Neural cell (in vitro differentiated cells): ENCODE measurements at regions not wholly inside any gene's neighbourhood (a gene's known extent, or its start where the extent isn't known, plus 50 kb on each side); places are given as distances from the start of the nearest gene placed in this dataset.

Source experiments
- H2AFZ ChIP-seq: fragments of 200-600, 300-800 bp; sonication (generic), shearing (Covaris generic); 2 replicates; pipeline ENCODE4 v1.6.0; 2014; ENCODE audit warnings: low read depth, mild to moderate bottlenecking, antibody characterized with exemption, low read length, moderate library complexity
- H3F3A ChIP-seq: fragments of 200-600 bp; shearing (Covaris generic); 2 replicates; pipeline ENCODE4 v1.6.1; 2016; ENCODE audit warnings: mild to moderate bottlenecking, moderate library complexity, mixed read lengths, antibody characterized with exemption, low read length; ENCODE audit not compliant: insufficient read depth, poor library complexity, severe bottlenecking
- H3K27ac ChIP-seq: fragments of 200-600, 300-800 bp; sonication (generic), shearing (Covaris generic); 2 replicates; pipeline ENCODE4 v1.5.1; 2014; ENCODE audit warnings: mild to moderate bottlenecking, low read length, moderate library complexity
- H3K27me3 ChIP-seq: fragments of 300-800, 200-600 bp; sonication (generic), shearing (Covaris generic); 2 replicates; pipeline ENCODE4 v1.6.0; 2014; ENCODE audit warnings: mild to moderate bottlenecking, low read depth, low read length, moderate library complexity; ENCODE audit not compliant: insufficient read depth
- H3K36me3 ChIP-seq: fragments of 300-800, 200-600 bp; sonication (generic), shearing (Covaris generic); 2 replicates; pipeline ENCODE4 v1.5.1; 2014; ENCODE audit warnings: mild to moderate bottlenecking, antibody characterized with exemption, low read length, moderate library complexity; ENCODE audit not compliant: insufficient read depth
- H3K4me2 ChIP-seq: fragments of 300-800, 200-600 bp; sonication (generic), shearing (Covaris generic); 2 replicates; pipeline ENCODE4 v1.6.0; 2014; ENCODE audit warnings: mild to moderate bottlenecking, low read length
- H3K4me3 ChIP-seq: fragments of 300-800, 200-600 bp; sonication (generic), shearing (Covaris generic); 2 replicates; pipeline ENCODE4 v1.5.1; 2014; ENCODE audit warnings: mild to moderate bottlenecking, low read length, moderate library complexity
- H3K79me2 ChIP-seq: fragments of 200-600 bp; shearing (Covaris generic); replicated peaks from 2 replicates; pipeline ENCODE4 v1.6.0; 2014; ENCODE audit warnings: mild to moderate bottlenecking, low read length, moderate library complexity; ENCODE audit not compliant: insufficient read depth
- H3K9ac ChIP-seq: fragments of 300-800, 200-600 bp; sonication (generic), shearing (Covaris generic); 2 replicates; pipeline ENCODE4 v1.6.1; 2016; ENCODE audit warnings: mild to moderate bottlenecking, low read length, mixed read lengths
- H3K9me2 ChIP-seq: fragments of 200-600 bp; shearing (Covaris generic); 2 replicates; pipeline ENCODE4 v1.6.1; 2016; ENCODE audit warnings: mild to moderate bottlenecking, low read length, mixed read lengths; ENCODE audit not compliant: insufficient read depth
- H3K9me3 ChIP-seq: fragments of 200-600, 300-800 bp; sonication (generic), shearing (Covaris generic); 2 replicates; pipeline ENCODE4 v1.6.1; 2016; ENCODE audit warnings: mild to moderate bottlenecking, mixed run types, low read length, moderate library complexity, mixed read lengths
- H4K20me1 ChIP-seq: fragments of 200-600 bp; shearing (Covaris generic); 2 replicates; pipeline ENCODE4 v1.6.1; 2016; ENCODE audit warnings: mild to moderate bottlenecking, mixed run types; ENCODE audit not compliant: insufficient read depth
- CTCF ChIP-seq: fragments of 450-650 bp; IDR thresholded peaks from 2 replicates; pipeline ENCODE4 v1.5.1; 2014; ENCODE audit warnings: antibody characterized with exemption, mild to moderate bottlenecking, moderate library complexity; ENCODE audit not compliant: poor library complexity, severe bottlenecking
- EP300 ChIP-seq: fragments of 450-650 bp; conservative IDR thresholded peaks from 2 replicates; pipeline ENCODE4 v1.6.1; 2014; ENCODE audit warnings: antibody characterized with exemption, mild to moderate bottlenecking, moderate library complexity; ENCODE audit not compliant: poor library complexity, severe bottlenecking
- EZH2 ChIP-seq: fragments of 200-600, 300-800 bp; shearing (Covaris generic), sonication (generic); IDR thresholded peaks from 2 replicates; pipeline ENCODE4 v1.6.1; 2014; ENCODE audit warnings: antibody characterized with exemption, low read length, borderline replicate concordance, mild to moderate bottlenecking; ENCODE audit not compliant: insufficient read depth, poor library complexity, severe bottlenecking
- MXI1 ChIP-seq: fragments of 450-650 bp; conservative IDR thresholded peaks from 2 replicates; pipeline ENCODE4 v1.6.1; 2014; ENCODE audit warnings: antibody characterized with exemption, mild to moderate bottlenecking; ENCODE audit not compliant: poor library complexity, severe bottlenecking
- POLR2AphosphoS5 ChIP-seq: IDR thresholded peaks from 2 replicates; pipeline ENCODE4 v1.6.1; 2012
- RAD21 ChIP-seq: fragments of 450-650 bp; conservative IDR thresholded peaks from 2 replicates; pipeline ENCODE4 v1.6.1; 2014; ENCODE audit warnings: antibody characterized with exemption, mild to moderate bottlenecking, moderate library complexity
- SMC3 ChIP-seq: fragments of 450-650 bp; conservative IDR thresholded peaks from 2 replicates; pipeline ENCODE4 v1.6.1; 2014; ENCODE audit warnings: antibody characterized with exemption, mild to moderate bottlenecking, moderate library complexity; ENCODE audit not compliant: poor library complexity
- TAF1 ChIP-seq: IDR thresholded peaks from 2 replicates; pipeline ENCODE4 v1.6.1; 2012; ENCODE audit warnings: low read depth
- TF ChIP-seq, protein P1 (sequence below): IDR thresholded peaks from 2 replicates; pipeline ENCODE4 v1.6.1; 2012; ENCODE audit warnings: borderline replicate concordance

GRCh38 chr10:3482200-3482993, 302.6 kb downstream of the KLF6 start:
- H3F3A ChIP-seq: peaks cover 3% of the 10 kb centered on the region
- H3K4me3 ChIP-seq: no peak overlapping the region
- H3K4me2 ChIP-seq: no peak overlapping the region
- H4K20me1 ChIP-seq: no peaks in the 10 kb centered on the region
- no peak overlapping the region for H3K27ac ChIP-seq
- TF ChIP-seq EP300 (no peak), SMC3 (no peak), CTCF (no peak), TAF1 (no peak), MXI1 (no peak), RAD21 (no peak), POLR2AphosphoS5 (no peak), EZH2 (no peak)
- TF ChIP-seq, protein P1, sequence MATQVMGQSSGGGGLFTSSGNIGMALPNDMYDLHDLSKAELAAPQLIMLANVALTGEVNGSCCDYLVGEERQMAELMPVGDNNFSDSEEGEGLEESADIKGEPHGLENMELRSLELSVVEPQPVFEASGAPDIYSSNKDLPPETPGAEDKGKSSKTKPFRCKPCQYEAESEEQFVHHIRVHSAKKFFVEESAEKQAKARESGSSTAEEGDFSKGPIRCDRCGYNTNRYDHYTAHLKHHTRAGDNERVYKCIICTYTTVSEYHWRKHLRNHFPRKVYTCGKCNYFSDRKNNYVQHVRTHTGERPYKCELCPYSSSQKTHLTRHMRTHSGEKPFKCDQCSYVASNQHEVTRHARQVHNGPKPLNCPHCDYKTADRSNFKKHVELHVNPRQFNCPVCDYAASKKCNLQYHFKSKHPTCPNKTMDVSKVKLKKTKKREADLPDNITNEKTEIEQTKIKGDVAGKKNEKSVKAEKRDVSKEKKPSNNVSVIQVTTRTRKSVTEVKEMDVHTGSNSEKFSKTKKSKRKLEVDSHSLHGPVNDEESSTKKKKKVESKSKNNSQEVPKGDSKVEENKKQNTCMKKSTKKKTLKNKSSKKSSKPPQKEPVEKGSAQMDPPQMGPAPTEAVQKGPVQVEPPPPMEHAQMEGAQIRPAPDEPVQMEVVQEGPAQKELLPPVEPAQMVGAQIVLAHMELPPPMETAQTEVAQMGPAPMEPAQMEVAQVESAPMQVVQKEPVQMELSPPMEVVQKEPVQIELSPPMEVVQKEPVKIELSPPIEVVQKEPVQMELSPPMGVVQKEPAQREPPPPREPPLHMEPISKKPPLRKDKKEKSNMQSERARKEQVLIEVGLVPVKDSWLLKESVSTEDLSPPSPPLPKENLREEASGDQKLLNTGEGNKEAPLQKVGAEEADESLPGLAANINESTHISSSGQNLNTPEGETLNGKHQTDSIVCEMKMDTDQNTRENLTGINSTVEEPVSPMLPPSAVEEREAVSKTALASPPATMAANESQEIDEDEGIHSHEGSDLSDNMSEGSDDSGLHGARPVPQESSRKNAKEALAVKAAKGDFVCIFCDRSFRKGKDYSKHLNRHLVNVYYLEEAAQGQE: no peak
- H3K9me3 ChIP-seq: no peaks in the 10 kb centered on the region
- H3K36me3 ChIP-seq: no peaks in the 10 kb centered on the region
- H3K9me2 ChIP-seq: no peaks in the 10 kb centered on the region
- H3K9ac ChIP-seq: no peak overlapping the region
- no peak overlapping the region for H2AFZ ChIP-seq
- no peaks in the 10 kb centered on the region for H3K27me3 ChIP-seq
- no peaks in the 10 kb centered on the region for H3K79me2 ChIP-seq

DNA sequence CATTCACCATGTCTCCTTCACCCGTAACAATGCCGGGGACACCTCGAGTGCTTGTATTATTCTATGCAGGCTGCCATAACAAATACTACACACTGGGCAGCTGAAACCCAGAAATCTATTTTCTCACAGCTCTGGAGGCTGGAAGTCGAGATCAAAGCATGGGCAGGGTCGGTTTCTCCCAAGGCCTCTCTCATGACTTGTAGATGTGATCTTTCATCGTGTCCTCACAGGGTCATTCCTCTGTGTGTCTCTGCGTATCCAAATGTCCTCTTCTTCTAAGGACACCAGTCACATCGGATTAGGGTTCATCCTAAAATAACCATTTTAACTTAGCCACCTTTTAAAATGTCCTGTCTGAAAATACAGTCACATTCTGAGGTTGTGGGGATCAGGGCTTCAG, 303.5 kb downstream of the KLF6 start:
- Histone ChIP-seq H3K4me3 (no peak overlapping the region), H3K9me2 (no peaks in the 10 kb centered on the region), H3K9me3 (no peaks in the 10 kb centered on the region), H3K9ac (no peak overlapping the region), H3K27ac (no peak overlapping the region), H3K4me2 (no peak overlapping the region), H3K36me3 (no peaks in the 10 kb centered on the region), H2AFZ (no peak overlapping the region), H3K27me3 (no peaks in the 10 kb centered on the region), H3F3A (peaks cover 3% of the 10 kb centered on the region), H3K79me2 (no peaks in the 10 kb centered on the region), H4K20me1 (no peaks in the 10 kb centered on the region)
- no peak for TF ChIP-seq TAF1
- TF ChIP-seq MXI1: no peak
- no peak for TF ChIP-seq CTCF
- no peak for TF ChIP-seq RAD21
- TF ChIP-seq POLR2AphosphoS5: no peak
- TF ChIP-seq EP300: no peak
- TF ChIP-seq, protein P1: no peak
- TF ChIP-seq EZH2: no peak
- no peak for TF ChIP-seq SMC3
